ENCODE measurements at regions not wholly inside any gene's neighbourhood (a gene's known extent, or its start where the extent isn't known, plus 50 kb on each side); places are given as distances from the start of the nearest gene placed in this dataset.

GRCh38 chr13:64993514-64994164, 2236.5 kb downstream of the PCDH9 start:
- TF ChIP-seq POLR2A (IDR thresholded peaks at IDR 0.05): no peak
- Histone ChIP-seq H3K4me1 (replicated peaks) (no peaks in the 10 kb centered on the region), H3K27me3 (replicated peaks; ENCODE audit: insufficient read depth) (no peaks in the 10 kb centered on the region), H3K36me3 (no peaks in the 10 kb centered on the region), H3K9me3 (no peaks in the 10 kb centered on the region), H3K4me3 (no peak overlapping the region), H3K27ac (no peak overlapping the region)
- intact Hi-C loops (cut with DNase I): no loop called here
- no peak for DNase-seq (ENCODE audit: low spot score)
- 75% methylated on average over 4 of the region's 4 CpGs for WGBS

DNA sequence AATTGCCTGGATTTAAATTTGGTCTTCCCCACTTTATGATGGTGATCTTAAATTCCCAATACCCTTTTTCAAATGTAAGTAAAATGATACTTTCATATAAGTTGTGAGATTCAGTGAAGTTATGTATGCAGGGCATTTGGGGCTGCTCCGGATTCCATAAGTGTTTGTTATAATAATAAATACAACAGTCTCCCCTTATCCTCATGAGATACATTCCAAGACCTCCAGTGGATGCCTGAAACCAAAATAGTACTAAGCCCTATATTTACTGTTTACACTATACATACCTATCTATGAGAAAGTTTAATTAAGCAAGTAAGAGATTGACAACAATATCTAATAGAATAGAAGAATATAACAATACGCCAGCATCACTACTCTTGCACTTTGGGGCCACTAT, 2237.8 kb downstream of the PCDH9 start:
- H3K4me1 ChIP-seq (replicated peaks): no peaks in the 10 kb centered on the region
- DNase-seq (ENCODE audit: low spot score): no peak
- H3K27ac ChIP-seq: no peak overlapping the region
- TF ChIP-seq POLR2AphosphoS5 (IDR thresholded peaks at IDR 0.05) (no peak), POLR2A (IDR thresholded peaks at IDR 0.05) (no peak)
- TF ChIP-seq, protein P1, sequence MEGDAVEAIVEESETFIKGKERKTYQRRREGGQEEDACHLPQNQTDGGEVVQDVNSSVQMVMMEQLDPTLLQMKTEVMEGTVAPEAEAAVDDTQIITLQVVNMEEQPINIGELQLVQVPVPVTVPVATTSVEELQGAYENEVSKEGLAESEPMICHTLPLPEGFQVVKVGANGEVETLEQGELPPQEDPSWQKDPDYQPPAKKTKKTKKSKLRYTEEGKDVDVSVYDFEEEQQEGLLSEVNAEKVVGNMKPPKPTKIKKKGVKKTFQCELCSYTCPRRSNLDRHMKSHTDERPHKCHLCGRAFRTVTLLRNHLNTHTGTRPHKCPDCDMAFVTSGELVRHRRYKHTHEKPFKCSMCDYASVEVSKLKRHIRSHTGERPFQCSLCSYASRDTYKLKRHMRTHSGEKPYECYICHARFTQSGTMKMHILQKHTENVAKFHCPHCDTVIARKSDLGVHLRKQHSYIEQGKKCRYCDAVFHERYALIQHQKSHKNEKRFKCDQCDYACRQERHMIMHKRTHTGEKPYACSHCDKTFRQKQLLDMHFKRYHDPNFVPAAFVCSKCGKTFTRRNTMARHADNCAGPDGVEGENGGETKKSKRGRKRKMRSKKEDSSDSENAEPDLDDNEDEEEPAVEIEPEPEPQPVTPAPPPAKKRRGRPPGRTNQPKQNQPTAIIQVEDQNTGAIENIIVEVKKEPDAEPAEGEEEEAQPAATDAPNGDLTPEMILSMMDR (IDR thresholded peaks at IDR 0.05): no peak
- intact Hi-C loops (cut with DNase I): no loop called here
- H3K4me3 ChIP-seq: no peak overlapping the region
- H3K36me3 ChIP-seq: no peaks in the 10 kb centered on the region
- H3K9me3 ChIP-seq: no peaks in the 10 kb centered on the region
- H3K27me3 ChIP-seq (replicated peaks; ENCODE audit: insufficient read depth): no peaks in the 10 kb centered on the region
- WGBS: 68% methylated on average over 2 of the region's 2 CpGs

DNA sequence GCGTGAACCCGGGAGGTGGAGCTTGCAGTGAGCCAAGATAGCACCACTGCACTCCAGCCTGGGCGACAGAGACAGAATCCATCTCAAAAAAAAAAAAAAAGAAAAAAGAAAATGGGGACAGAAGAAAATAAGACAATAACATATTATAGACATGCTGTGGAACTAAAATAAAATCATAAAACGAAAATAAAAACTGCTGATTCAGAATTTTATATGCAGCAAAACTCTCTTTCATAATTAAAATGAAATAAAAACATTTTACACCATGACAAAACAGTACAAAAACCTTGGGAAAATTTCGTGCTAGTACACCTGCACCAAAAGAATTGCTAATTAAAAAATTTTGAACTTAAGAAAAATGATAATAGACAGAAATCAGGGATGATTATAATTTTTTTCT, 2245.1 kb downstream of the PCDH9 start:
- intact Hi-C loops (cut with DNase I): no loop called here
- Histone ChIP-seq H3K4me3 (no peak overlapping the region), H3K27me3 (replicated peaks; ENCODE audit: insufficient read depth) (no peaks in the 10 kb centered on the region), H3K9me3 (no peaks in the 10 kb centered on the region), H3K4me1 (replicated peaks) (no peaks in the 10 kb centered on the region), H3K27ac (no peak overlapping the region), H3K36me3 (no peaks in the 10 kb centered on the region)
- TF ChIP-seq POLR2A (IDR thresholded peaks at IDR 0.05) (no peak), POLR2AphosphoS5 (IDR thresholded peaks at IDR 0.05) (no peak)
- TF ChIP-seq, protein P1 (IDR thresholded peaks at IDR 0.05): no peak
- no peak for DNase-seq (ENCODE audit: low spot score)
- 58% methylated on average over 5 of the region's 5 CpGs for WGBS

GRCh38 chr13:64962404-64962803, 2267.7 kb downstream of the PCDH9 start:
- 90% methylated on average over 1 of the region's 1 CpG for WGBS
- Histone ChIP-seq H3K4me1 (replicated peaks) (no peaks in the 10 kb centered on the region), H3K27me3 (replicated peaks; ENCODE audit: insufficient read depth) (no peaks in the 10 kb centered on the region), H3K36me3 (no peaks in the 10 kb centered on the region), H3K4me3 (no peak overlapping the region), H3K9me3 (no peaks in the 10 kb centered on the region), H3K27ac (no peak overlapping the region)
- TF ChIP-seq POLR2AphosphoS5 (IDR thresholded peaks at IDR 0.05): no peak
- TF ChIP-seq, protein P1 (IDR thresholded peaks at IDR 0.05): no peak
- TF ChIP-seq POLR2A (IDR thresholded peaks at IDR 0.05): no peak
- no peak for DNase-seq (ENCODE audit: low spot score)
- intact Hi-C loops (cut with DNase I): no loop called here

- Histone ChIP-seq H3K36me3 (no peaks in the 10 kb centered on the region), H3K4me3 (no peak overlapping the region), H3K9me3 (no peaks in the 10 kb centered on the region), H3K4me1 (replicated peaks) (no peaks in the 10 kb centered on the region), H3K27me3 (replicated peaks; ENCODE audit: insufficient read depth) (no peaks in the 10 kb centered on the region), H3K27ac (no peak overlapping the region)
- 97% methylated on average over 15 of the region's 15 CpGs for WGBS
- no peak for DNase-seq (ENCODE audit: low spot score)
- TF ChIP-seq POLR2A (IDR thresholded peaks at IDR 0.05) (no peak), POLR2AphosphoS5 (IDR thresholded peaks at IDR 0.05) (no peak)
- TF ChIP-seq, protein P1 (IDR thresholded peaks at IDR 0.05): no peak
- intact Hi-C loops (cut with DNase I): no loop called here
Measured at GRCh38 chr13:64959276-64959675, 2270.9 kb downstream of the PCDH9 start.

All from prostate gland (tissue), 2 donors.